Fibroblast of pulmonary artery (primary cell): ENCODE measurements at regions not wholly inside any gene's neighbourhood (a gene's known extent, or its start where the extent isn't known, plus 50 kb on each side); places are given as distances from the start of the nearest gene placed in this dataset.

Experiments
- DNase-seq: peaks from one replicate; pipeline ENCODE4 v3.0.0-alpha.2; 2010; ENCODE audit warnings: low read depth
- H3K4me3 ChIP-seq: replicated peaks from 2 replicates; pipeline ENCODE4 v1.5.1; 2011; ENCODE audit warnings: low read depth, mild to moderate bottlenecking, control low read depth, low read length, moderate library complexity
- TF ChIP-seq, protein P1 (sequence below): IDR thresholded peaks from 2 replicates; pipeline ENCODE4 v1.5.1; 2011; ENCODE audit warnings: mild to moderate bottlenecking, control low read depth, low read length, inconsistent platforms; ENCODE audit errors: missing control alignments

DNA sequence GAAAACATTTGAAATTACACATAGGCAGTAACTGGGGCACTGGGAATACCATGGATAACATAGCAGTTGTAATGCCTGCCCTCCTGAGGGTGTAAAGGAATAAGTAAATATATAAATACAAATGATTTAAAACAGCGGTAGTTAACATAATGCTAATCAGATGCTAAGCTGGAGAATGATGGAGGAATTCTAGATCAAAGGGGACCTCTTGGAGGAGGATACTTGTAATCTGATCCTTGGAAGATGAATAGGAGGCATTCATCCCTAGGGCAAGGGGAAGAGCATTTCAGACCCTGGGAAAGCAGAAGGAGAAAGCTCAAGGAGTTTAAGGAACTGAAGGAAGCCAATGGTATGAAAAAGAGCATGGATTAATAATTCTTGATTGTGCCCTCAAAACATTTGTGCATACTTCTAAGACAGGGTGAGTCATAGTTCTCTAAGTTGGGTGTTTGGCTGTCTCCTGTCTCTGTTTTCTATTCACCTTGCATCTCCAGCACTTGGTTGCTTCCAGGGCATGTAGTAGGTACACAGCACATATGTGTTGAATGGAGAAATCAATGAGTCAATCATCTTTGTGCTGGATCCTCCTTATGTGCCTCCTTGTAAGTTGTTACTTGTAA is 54.8 kb upstream of the PLPP4 start:
- TF ChIP-seq, protein P1, sequence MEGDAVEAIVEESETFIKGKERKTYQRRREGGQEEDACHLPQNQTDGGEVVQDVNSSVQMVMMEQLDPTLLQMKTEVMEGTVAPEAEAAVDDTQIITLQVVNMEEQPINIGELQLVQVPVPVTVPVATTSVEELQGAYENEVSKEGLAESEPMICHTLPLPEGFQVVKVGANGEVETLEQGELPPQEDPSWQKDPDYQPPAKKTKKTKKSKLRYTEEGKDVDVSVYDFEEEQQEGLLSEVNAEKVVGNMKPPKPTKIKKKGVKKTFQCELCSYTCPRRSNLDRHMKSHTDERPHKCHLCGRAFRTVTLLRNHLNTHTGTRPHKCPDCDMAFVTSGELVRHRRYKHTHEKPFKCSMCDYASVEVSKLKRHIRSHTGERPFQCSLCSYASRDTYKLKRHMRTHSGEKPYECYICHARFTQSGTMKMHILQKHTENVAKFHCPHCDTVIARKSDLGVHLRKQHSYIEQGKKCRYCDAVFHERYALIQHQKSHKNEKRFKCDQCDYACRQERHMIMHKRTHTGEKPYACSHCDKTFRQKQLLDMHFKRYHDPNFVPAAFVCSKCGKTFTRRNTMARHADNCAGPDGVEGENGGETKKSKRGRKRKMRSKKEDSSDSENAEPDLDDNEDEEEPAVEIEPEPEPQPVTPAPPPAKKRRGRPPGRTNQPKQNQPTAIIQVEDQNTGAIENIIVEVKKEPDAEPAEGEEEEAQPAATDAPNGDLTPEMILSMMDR = no peak
- no peak for DNase-seq
- H3K4me3 ChIP-seq = no peak overlapping the region

DNA sequence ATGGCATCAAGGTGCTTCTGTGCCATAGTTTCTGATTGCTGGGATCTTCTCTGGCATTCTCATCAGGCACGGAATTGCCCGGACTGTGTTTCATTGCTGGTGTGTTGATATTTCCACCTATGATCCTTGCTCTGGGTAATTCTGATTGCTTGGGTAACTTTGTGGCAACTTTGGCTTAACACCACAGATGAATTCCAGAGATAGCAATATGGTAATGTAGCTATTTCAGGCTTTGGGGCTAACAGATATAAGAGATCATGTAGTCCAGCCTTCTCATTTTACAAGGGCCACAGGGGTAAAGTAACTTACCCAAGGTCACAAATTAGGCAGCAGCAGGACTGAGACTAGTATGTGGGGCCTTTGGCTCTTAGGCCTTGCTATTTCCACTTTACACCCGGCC is 53.9 kb upstream of the PLPP4 start:
- H3K4me3 ChIP-seq = no peak overlapping the region
- TF ChIP-seq, protein P1 = no peak
- no peak for DNase-seq

DNA sequence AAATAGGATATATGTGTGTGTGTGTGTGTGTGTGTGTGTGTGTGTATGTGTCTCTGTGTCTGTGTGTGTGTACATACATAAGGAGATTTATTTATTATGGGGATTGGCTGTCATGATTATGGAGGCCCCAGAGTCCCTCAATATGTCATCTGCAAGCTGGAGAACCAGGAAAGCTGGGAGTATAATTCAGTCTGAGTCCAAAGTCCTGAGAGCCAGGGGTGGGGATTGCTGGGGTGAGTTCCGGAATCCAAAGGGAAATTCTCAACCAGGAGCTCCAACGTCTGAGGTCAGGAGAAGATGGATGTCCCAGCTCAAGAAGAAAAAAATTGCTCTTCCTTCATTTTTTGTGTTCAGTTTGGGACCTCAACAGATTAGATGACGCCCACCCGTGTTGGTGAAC is 50.7 kb upstream of the PLPP4 start:
- TF ChIP-seq, protein P1 = no peak
- DNase-seq = no peak
- no peak overlapping the region for H3K4me3 ChIP-seq
